Panc1 (cell line): ENCODE measurements at regions not wholly inside any gene's neighbourhood (a gene's known extent, or its start where the extent isn't known, plus 50 kb on each side); places are given as distances from the start of the nearest gene placed in this dataset.

ENCODE experiments used
- ATAC-seq: fragments of 200-7000 bp; cut with Tn5 transposase; 2 replicates; pipeline ENCODE4 v1.9.1; 2020; ENCODE audit warnings: mild to moderate bottlenecking, moderate library complexity
- BruUV-seq: library from RNA; stranded (reverse); fragments of 400-500 nt; replicated peaks from 2 replicates; lab custom pipeline; 2021; lab: Mats Ljungman, UMichigan
- CTCF ChIA-PET: fragments of 300-600 bp; sonication (Branson Sonifier 250); formaldehyde crosslinking; loops from one replicate; lab custom pipeline; 2022; ENCODE audit warnings: antibody characterized with exemption; lab: Charles Lee
- POLR2A ChIA-PET: fragments of 300-600 bp; sonication (Branson Sonifier 250); formaldehyde crosslinking; loops from one replicate; lab custom pipeline; 2022; ENCODE audit warnings: antibody characterized with exemption; lab: Charles Lee
- DNase-seq: peaks from one replicate; pipeline ENCODE4 v3.0.0-alpha.2; 2010; ENCODE audit warnings: low read depth, low spot score
- H3K27ac ChIP-seq: 2 replicates; pipeline ENCODE4 v1.5.1; 2011; ENCODE audit warnings: mild to moderate bottlenecking, low read length, inconsistent platforms
- H3K27me3 ChIP-seq: fragments of 200-500 bp; sonication (Bioruptor generic); 2 replicates; pipeline ENCODE4 v1.6.0; 2014; ENCODE audit warnings: low read length, inconsistent platforms; ENCODE audit not compliant: control insufficient read depth, insufficient read depth
- H3K36me3 ChIP-seq: fragments of 200-500 bp; sonication (Bioruptor generic); 2 replicates; pipeline ENCODE4 v1.5.1; 2014; ENCODE audit warnings: inconsistent platforms, mild to moderate bottlenecking, low read length, moderate library complexity; ENCODE audit not compliant: control insufficient read depth, insufficient read depth
- H3K4me1 ChIP-seq: 2 replicates; pipeline ENCODE4 v1.5.1; 2011; ENCODE audit warnings: inconsistent platforms, mild to moderate bottlenecking, low read length, moderate library complexity; ENCODE audit not compliant: control insufficient read depth, insufficient read depth
- H3K4me3 ChIP-seq, 2 experiments: 2 replicates each; pipeline ENCODE4 v1.5.1; 2011 to 2012; ENCODE audit warnings: low read depth in 2 of 2, low read length in 2 of 2, mild to moderate bottlenecking in 2 of 2, inconsistent platforms in 1 of 2, moderate library complexity in 1 of 2
- H3K9me3 ChIP-seq: fragments of 200-500 bp; sonication (Bioruptor generic); 2 replicates; pipeline ENCODE4 v1.5.1; 2014; ENCODE audit warnings: low read depth, mild to moderate bottlenecking, inconsistent platforms, low read length, moderate library complexity; ENCODE audit not compliant: control insufficient read depth, insufficient read depth
- POLR2AphosphoS5 ChIP-seq: IDR thresholded peaks from 2 replicates; pipeline ENCODE4 v1.6.1; 2012; ENCODE audit warnings: mild to moderate bottlenecking, low read depth, low read length, moderate library complexity
- SIN3A ChIP-seq: IDR thresholded peaks from 2 replicates; pipeline ENCODE4 v1.6.1; 2012; ENCODE audit warnings: low read depth, mild to moderate bottlenecking, low read length, moderate library complexity, borderline replicate concordance; ENCODE audit not compliant: insufficient read depth
- TCF7L2 ChIP-seq: IDR thresholded peaks from 2 replicates; pipeline ENCODE4 v1.6.1; 2011; ENCODE audit warnings: mild to moderate bottlenecking, low read depth, low read length, inconsistent platforms
- in situ Hi-C: cut with HindIII; loops from 2 replicates; pipeline ENCODE4 v1.10.0; 2016; ENCODE audit warnings: low sequenced_read_pairs, low pct_unique_long_range_greater_than_20kb
- intact Hi-C: fragments of 100-400 bp; cut with micrococcal nuclease; formaldehyde crosslinking; loops from one replicate; pipeline ENCODE4 v1.10.0; 2022; ENCODE audit not compliant: unreplicated experiment
- TF ChIP-seq, protein P1 (sequence below): fragments of 450-650 bp; IDR thresholded peaks from 2 replicates; pipeline ENCODE4 v1.5.1; 2017; ENCODE audit warnings: mild to moderate bottlenecking
- TF ChIP-seq, protein P2 (sequence below), 2 experiments: IDR thresholded peaks; 2 replicates each; pipeline ENCODE4 v1.6.1; 2011 to 2012; ENCODE audit warnings: low read depth in 2 of 2, control low read depth in 1 of 2, low read length in 1 of 2, mild to moderate bottlenecking in 1 of 2, moderate library complexity in 1 of 2; ENCODE audit not compliant: insufficient read depth in 1 of 2

- Histone ChIP-seq H3K9me3 (no peaks in the 10 kb centered on the region), H3K4me3 (no peak overlapping the region), H3K36me3 (no peaks in the 10 kb centered on the region), H3K27me3 (no peaks in the 10 kb centered on the region), H3K27ac (no peak overlapping the region), H3K4me1 (no peaks in the 10 kb centered on the region)
- DNase-seq = no peak
- TF ChIP-seq TCF7L2 (no peak), POLR2AphosphoS5 (no peak), SIN3A (no peak)
- TF ChIP-seq, protein P1, sequence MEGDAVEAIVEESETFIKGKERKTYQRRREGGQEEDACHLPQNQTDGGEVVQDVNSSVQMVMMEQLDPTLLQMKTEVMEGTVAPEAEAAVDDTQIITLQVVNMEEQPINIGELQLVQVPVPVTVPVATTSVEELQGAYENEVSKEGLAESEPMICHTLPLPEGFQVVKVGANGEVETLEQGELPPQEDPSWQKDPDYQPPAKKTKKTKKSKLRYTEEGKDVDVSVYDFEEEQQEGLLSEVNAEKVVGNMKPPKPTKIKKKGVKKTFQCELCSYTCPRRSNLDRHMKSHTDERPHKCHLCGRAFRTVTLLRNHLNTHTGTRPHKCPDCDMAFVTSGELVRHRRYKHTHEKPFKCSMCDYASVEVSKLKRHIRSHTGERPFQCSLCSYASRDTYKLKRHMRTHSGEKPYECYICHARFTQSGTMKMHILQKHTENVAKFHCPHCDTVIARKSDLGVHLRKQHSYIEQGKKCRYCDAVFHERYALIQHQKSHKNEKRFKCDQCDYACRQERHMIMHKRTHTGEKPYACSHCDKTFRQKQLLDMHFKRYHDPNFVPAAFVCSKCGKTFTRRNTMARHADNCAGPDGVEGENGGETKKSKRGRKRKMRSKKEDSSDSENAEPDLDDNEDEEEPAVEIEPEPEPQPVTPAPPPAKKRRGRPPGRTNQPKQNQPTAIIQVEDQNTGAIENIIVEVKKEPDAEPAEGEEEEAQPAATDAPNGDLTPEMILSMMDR = no peak
- TF ChIP-seq, protein P2, sequence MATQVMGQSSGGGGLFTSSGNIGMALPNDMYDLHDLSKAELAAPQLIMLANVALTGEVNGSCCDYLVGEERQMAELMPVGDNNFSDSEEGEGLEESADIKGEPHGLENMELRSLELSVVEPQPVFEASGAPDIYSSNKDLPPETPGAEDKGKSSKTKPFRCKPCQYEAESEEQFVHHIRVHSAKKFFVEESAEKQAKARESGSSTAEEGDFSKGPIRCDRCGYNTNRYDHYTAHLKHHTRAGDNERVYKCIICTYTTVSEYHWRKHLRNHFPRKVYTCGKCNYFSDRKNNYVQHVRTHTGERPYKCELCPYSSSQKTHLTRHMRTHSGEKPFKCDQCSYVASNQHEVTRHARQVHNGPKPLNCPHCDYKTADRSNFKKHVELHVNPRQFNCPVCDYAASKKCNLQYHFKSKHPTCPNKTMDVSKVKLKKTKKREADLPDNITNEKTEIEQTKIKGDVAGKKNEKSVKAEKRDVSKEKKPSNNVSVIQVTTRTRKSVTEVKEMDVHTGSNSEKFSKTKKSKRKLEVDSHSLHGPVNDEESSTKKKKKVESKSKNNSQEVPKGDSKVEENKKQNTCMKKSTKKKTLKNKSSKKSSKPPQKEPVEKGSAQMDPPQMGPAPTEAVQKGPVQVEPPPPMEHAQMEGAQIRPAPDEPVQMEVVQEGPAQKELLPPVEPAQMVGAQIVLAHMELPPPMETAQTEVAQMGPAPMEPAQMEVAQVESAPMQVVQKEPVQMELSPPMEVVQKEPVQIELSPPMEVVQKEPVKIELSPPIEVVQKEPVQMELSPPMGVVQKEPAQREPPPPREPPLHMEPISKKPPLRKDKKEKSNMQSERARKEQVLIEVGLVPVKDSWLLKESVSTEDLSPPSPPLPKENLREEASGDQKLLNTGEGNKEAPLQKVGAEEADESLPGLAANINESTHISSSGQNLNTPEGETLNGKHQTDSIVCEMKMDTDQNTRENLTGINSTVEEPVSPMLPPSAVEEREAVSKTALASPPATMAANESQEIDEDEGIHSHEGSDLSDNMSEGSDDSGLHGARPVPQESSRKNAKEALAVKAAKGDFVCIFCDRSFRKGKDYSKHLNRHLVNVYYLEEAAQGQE (IDR thresholded peaks at IDR 0.05; ENCODE audit: insufficient read depth in 1 of 2, low read depth in 2 of 2, low read length in 1 of 2) = no peak
- in situ Hi-C loops = no loop called here
- BruUV-seq = no TSS peak
- no peak for ATAC-seq
- intact Hi-C loops = no loop called here
- ChIA-PET CTCF (no interaction called here), POLR2A (no interaction called here)
Measured at GRCh38 chrX:26889574-26889973, 573.6 kb downstream of the PPP4R3C start.

GRCh38 chrX:26873736-26874135, 589.4 kb downstream of the PPP4R3C start:
- no peak overlapping the region for H3K27ac ChIP-seq
- H3K4me1 ChIP-seq = no peaks in the 10 kb centered on the region
- H3K9me3 ChIP-seq = no peaks in the 10 kb centered on the region
- no TSS peak for BruUV-seq
- H3K27me3 ChIP-seq = no peaks in the 10 kb centered on the region
- POLR2A ChIA-PET = no interaction called here
- in situ Hi-C loops (no loop called here), intact Hi-C loops (no loop called here)
- CTCF ChIA-PET = no interaction called here
- H3K36me3 ChIP-seq = no peaks in the 10 kb centered on the region
- TF ChIP-seq SIN3A = no peak
- TF ChIP-seq, protein P1 = no peak
- no peak for TF ChIP-seq TCF7L2
- TF ChIP-seq, protein P2 (IDR thresholded peaks at IDR 0.05; ENCODE audit: insufficient read depth in 1 of 2, low read depth in 2 of 2, low read length in 1 of 2) = no peak
- TF ChIP-seq POLR2AphosphoS5 = no peak
- ATAC-seq = no peak
- DNase-seq = no peak
- no peak overlapping the region for H3K4me3 ChIP-seq
